Stimulated activated CD4-positive, alpha-beta T cell treated with anti-CD3 and anti-CD28 coated beads, Interleukin-2, amount 100 ng/mL, for 48 hours (primary cell): ENCODE measurements at regions not wholly inside any gene's neighbourhood (a gene's known extent, or its start where the extent isn't known, plus 50 kb on each side); places are given as distances from the start of the nearest gene placed in this dataset.

Experiments used
- DNase-seq, 2 donors: peaks; one replicate each; pipeline ENCODE4 v3.0.0-alpha.2; 2020

DNA sequence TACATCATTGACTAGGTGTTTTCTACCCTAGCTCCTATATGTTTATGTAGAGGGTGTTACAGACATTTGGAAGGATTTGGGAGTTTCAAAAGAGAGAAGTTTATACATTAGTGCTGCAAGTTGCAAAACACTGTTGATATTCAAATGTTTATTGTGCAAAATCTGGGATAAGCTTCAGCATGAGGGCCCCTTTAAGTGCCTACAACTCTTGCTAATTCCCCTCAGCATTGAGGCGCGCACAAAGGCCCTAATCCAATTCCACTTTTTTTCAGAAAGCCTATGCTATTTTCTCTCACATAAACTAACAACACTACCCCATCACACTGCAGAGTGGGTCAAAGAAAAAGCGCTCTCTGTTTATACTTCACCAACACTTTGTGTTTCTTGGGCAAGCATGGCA is 208.0 kb downstream of the NR2F2 start:
- DNase-seq: no peak

GRCh38 chr15:96540283-96540682 is 209.8 kb downstream of the NR2F2 start:
- no peak for DNase-seq

DNA sequence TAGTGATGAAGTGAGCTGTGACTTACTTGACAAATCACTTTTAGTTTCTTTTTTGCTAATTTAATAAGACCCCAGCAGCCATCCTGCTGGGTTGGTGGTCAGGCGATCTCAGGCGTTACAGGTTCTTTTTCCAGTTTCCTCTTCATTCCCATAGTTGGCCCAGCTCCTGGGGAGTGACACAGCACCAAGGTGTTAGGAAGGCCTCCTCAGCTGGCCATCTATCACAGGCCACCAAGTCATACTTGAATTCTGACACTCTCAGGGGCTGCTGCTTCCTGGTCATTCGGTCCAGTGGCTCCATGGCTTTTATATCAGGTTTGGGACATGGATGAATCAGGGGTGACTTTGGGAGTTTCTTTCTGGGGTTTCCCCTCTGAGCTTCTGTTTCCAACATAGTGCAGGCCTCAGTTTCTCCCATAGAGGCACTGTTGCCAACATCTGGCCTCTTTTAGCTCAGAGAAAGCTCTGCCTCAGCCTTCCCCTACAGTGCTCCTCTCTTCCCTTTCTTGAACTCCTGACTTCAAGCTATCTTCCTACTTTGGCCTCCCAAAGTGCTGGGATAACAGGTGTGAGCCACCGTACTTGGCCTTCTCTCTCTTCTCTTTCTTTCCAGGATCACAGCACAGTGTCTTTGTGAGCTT is 211.8 kb downstream of the NR2F2 start:
- DNase-seq: no peak

DNA sequence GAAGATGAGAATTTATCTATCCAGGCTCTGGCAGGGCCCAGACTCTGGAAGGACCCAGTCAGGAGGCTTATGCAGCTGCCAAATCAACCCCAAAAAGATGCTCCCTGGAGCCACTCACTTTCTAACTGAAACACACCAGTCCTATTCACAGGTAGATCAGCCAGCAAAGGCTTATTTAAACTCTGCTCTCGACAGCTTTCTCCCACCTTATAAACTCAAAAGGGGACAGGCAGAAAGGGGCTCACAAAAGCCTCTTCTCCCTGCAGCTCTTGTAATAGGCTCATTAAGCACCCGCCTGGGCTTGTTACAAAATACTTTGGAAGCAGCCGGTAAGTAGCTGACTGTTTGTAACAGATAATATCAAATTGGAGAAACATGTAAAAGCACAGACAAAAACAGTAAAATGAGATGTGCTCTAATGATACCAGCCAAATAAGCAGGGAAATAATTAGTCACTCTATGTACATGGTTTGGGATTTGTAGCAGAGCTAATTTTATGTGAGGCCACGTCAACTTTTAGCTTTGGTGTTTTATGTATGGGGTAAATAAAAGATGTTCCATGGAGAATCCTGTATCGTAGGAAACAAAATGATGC is 213.8 kb downstream of the NR2F2 start:
- DNase-seq: no peak

DNA sequence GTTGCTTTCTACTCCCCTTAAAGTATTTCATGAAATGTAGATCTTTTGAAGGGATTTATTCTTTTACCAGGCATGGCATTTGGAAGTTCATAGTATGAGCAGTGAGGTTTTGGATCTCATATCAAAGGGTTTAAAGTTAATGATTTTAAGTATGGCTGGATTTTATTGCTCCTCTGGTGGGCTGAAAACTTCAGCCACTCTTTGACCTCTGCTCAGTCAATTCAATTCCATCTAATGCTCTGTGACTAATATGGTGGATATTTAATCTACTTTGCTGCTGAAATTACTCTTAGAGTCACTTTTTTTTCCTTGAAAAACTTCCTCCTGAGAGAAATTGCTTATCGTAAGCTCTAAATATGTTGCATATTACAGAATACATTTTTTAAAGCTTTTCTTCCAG is 218.6 kb downstream of the NR2F2 start:
- DNase-seq: no peak

- DNase-seq: no peak
Measured at GRCh38 chr15:96551196-96551595, 220.7 kb downstream of the NR2F2 start.

DNA sequence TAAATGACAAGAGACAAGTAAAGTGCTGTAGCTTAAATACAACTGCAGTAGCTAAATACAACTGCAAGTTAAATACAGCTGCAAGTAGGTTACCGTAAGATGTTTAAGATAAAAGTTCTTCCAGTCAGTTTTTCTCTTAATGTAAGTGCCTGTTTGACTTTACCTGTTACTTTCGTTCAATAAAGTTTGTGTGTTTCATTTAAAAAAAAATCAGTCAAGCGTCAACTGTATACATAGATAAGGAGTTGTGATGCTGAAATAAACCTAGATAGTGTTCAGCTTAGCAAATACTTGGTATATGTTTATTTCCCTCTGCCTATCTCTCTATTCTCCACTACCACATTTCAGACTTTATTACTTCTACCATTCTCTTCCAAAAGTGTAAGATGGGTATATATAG is 221.2 kb downstream of the NR2F2 start:
- DNase-seq: no peak

DNA sequence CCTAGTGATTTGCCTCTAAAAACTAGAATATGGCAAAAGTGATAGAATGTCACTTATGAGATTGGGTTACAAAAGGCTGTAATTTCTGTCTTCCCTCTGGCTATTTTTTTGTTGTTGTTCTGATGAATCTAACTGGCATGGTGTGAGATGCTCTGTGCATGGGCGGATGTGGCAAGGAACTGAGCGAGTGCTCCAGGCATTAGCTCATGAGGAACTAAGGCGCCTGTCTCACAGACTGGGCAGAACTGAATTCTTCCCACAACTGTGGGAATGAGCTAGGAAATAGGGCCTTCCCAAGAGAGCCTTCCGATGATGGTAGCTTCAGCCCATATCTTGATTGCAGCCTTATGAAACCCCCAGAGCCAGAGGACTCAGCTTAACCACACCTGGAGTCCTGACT is 222.5 kb downstream of the NR2F2 start:
- no peak for DNase-seq

DNA sequence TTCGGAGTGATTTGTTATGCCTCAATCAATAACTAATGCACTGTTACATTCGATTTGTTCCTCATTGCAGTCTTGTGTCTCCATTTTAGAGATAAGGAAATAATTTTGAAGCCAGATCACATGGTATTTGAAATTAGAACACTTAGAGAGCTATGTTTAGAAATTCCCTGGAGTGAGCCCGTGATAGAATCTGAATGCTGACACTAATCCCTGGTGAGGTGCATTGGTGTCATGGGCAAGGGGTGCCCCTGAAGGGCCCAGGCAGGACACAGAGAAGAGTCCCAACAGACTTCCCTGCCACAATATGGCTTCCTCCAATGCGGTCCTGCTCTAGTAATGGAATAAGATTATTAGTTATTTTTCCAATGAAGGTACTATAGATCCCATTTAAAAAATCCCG is 223.0 kb downstream of the NR2F2 start:
- DNase-seq: no peak

DNA sequence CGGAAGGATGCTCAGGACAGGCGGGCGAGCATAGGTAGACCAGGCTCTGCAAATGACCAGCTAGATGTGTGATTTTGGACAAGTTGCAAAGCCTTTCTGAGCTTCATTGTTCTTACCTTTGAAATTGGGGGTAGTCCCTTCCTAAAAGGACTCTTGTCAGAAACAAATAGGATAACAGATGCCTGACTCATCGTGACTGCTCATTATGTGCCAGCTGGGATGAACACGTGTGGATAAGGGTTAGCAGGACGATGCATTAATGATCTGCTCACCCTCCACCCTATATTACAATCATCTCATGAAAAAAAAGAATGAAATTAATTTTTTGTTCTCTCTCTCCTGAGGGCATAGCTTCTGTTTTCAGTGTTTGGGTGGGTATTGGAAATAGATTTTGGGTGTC is 223.4 kb downstream of the NR2F2 start:
- DNase-seq: no peak

DNA sequence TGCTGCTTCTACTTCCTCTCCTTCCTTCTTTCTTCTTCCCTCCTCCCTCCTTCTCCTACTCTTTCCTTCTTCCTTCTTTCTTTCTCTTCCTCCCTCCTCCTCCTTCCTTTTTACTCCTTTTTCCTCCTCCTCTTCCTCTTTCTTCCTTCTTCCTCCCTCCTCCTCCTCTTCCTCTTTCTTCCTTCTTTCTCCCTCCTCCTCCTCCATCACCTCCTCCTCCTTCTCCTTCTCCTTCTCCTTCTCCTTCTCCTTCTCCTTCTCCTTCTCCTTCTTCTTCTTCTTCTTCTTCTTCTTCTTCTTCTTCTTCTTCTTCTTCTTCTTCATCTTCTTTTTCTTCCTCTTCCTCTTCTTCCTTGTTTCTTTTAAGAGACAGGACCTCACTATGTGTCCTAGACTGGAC is 224.0 kb downstream of the NR2F2 start:
- DNase-seq: no peak

GRCh38 chr15:96559087-96559486 is 228.6 kb downstream of the NR2F2 start:
- no peak for DNase-seq

DNA sequence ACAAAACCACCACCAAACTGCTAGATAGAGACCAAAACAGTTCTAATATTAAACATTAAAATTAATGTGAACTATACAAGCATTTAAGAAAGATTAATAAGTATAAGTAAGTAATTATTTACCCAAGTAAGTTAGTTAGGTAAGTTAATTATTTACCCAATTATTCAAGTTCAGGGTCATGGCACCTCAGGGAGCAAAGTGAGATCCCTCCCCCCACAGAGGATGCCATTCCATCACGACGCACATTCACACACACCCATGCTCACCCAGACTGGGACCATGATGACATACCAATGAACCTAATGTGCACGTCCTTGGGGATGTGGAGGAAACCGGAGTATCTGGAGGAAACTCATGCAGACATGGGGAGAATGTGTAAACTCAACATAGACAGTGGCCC is 229.1 kb downstream of the NR2F2 start:
- no peak for DNase-seq

GRCh38 chr15:96560246-96560895 is 229.9 kb downstream of the NR2F2 start:
- no peak for DNase-seq

- no peak for DNase-seq
Measured at GRCh38 chr15:96561593-96561992, 231.1 kb downstream of the NR2F2 start.

GRCh38 chr15:96564546-96564945 is 234.0 kb downstream of the NR2F2 start:
- no peak for DNase-seq

DNA sequence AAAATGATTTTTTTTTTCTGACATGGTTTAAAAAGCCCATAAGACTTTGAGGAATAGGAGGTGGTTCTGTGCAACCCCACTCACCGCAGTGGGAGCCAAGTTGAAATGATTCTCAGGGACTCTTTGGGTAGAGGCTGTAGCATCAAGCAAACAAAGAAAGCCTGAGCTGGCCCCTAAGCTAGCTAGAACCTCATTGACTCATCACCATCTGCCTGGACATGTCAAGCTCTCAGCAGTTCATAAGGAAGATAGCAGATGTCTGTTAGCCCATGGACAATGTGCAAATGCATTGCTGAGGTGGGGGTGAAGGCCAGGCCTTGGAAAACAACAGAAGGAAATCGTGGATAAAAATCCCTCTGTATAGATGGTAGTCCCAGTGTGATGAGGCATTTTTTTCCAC is 234.8 kb downstream of the NR2F2 start:
- DNase-seq: no peak

GRCh38 chr15:96574782-96575181 is 244.3 kb downstream of the NR2F2 start:
- DNase-seq: no peak

- DNase-seq: no peak
Measured at GRCh38 chr15:96576596-96576995, 246.1 kb downstream of the NR2F2 start.

DNA sequence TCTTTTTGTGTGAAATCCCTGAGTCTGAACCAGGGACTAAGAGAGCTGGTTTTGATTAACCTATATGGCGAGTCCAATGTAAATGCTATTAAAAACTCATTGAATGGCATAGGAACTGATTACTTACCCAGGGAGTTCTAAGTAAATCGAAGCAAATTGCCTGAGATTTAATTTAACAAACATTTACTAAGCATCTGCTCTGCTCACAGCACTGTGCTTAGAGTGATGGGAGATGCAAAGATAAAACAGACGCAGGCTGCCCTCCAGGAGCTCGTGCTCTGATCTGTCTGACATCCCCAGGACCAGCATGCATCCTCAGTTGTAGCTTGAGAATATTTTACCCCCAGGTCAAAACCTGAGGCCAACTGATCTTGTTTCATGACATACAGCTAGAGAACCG is 247.9 kb downstream of the NR2F2 start:
- no peak for DNase-seq

DNA sequence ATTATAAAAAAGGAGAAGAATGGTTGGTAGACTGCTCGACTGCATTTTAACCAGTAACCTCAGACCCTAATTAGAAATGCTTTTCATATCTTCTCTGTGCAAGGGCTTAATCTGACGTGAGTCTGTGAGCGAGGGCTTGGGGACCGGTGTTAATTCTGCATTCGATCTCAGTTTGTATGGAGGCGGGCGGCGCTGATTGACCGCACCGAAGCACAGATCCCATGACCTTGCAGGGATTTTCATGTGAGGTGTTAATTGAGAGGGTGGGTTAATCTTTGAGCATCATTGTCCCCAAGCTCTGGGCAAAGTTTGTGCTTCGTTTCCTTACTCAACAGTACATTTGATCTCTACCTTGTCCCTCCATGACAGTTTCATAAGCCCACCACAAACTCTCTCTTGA is 250.9 kb downstream of the NR2F2 start:
- DNase-seq: no peak

- DNase-seq: no peak
Measured at GRCh38 chr15:96582473-96582872, 252.0 kb downstream of the NR2F2 start.

GRCh38 chr15:96583671-96584070 is 253.2 kb downstream of the NR2F2 start:
- DNase-seq: no peak

- DNase-seq: no peak
Measured at GRCh38 chr15:96585484-96586386, 255.2 kb downstream of the NR2F2 start.
